ENCODE measurements at regions not wholly inside any gene's neighbourhood (a gene's known extent, or its start where the extent isn't known, plus 50 kb on each side); places are given as distances from the start of the nearest gene placed in this dataset.

DNA sequence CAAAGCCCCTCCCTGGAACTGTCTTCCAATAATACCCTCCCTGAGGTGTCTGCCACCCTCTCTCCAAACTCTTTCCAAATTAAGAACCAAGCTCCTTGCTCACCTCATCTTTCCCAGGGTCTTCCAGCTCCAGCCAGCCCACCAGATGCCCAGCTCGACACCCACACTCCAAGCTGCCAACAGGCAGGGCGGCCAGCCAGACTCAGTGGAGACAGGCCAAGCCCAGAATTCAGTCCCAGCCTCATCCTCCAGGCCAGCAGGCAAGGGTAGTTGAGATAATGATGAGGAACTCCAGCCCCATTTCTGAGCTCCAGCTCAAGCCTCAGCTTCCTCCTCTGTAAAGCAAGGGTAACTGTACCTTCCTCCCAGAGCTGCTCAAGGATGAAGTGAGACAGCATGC is 132.9 kb downstream of the CHST1 start:
- Histone ChIP-seq H3K4me3 (no peak overlapping the region), H3K36me3 (no peaks in the 10 kb centered on the region), H3K27me3 (no peaks in the 10 kb centered on the region), H3K9me3 (no peaks in the 10 kb centered on the region), H3K4me1 (ENCODE audit: insufficient read depth) (no peaks in the 10 kb centered on the region), H3K27ac (no peak overlapping the region)
- no peak for DNase-seq
- WGBS, 3 donors, result 65 to 68% (median 67%) methylated on average over 2 of the region's 2 CpGs
- TF ChIP-seq EP300 (IDR thresholded peaks at IDR 0.05), result no peak
- no peak for TF ChIP-seq POLR2A (IDR thresholded peaks at IDR 0.05)
- TF ChIP-seq, protein P1, sequence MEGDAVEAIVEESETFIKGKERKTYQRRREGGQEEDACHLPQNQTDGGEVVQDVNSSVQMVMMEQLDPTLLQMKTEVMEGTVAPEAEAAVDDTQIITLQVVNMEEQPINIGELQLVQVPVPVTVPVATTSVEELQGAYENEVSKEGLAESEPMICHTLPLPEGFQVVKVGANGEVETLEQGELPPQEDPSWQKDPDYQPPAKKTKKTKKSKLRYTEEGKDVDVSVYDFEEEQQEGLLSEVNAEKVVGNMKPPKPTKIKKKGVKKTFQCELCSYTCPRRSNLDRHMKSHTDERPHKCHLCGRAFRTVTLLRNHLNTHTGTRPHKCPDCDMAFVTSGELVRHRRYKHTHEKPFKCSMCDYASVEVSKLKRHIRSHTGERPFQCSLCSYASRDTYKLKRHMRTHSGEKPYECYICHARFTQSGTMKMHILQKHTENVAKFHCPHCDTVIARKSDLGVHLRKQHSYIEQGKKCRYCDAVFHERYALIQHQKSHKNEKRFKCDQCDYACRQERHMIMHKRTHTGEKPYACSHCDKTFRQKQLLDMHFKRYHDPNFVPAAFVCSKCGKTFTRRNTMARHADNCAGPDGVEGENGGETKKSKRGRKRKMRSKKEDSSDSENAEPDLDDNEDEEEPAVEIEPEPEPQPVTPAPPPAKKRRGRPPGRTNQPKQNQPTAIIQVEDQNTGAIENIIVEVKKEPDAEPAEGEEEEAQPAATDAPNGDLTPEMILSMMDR (IDR thresholded peaks at IDR 0.05), result no peak
- intact Hi-C loops (cut with DNase I), result no loop called here

DNA sequence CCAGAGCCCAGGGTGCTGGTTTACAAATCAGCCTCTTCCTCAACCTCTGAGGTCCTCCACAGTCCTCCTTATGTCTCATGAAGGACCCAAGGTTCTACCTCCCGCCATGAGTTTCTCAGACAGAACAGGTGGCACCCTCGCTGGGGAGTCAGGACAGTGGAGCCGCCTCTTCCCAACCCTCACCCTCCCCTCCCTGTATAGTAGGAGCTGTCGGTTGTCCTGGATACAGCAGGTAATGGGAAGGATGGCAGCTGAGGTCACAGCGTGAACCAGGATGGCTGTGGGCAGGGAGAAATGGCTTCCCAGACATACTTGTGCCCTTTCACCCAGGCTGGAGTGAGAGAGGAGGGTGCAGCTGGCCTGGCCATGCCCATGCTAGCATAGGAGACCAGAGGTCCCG is 134.6 kb downstream of the CHST1 start:
- H3K4me1 ChIP-seq (ENCODE audit: insufficient read depth), result no peaks in the 10 kb centered on the region
- no peak overlapping the region for H3K4me3 ChIP-seq
- no peaks in the 10 kb centered on the region for H3K27me3 ChIP-seq
- no peak for TF ChIP-seq EP300 (IDR thresholded peaks at IDR 0.05)
- TF ChIP-seq, protein P1 (IDR thresholded peaks at IDR 0.05), result no peak
- TF ChIP-seq POLR2A (IDR thresholded peaks at IDR 0.05), result no peak
- H3K27ac ChIP-seq, result no peak overlapping the region
- no peaks in the 10 kb centered on the region for H3K36me3 ChIP-seq
- no peaks in the 10 kb centered on the region for H3K9me3 ChIP-seq
- intact Hi-C loops (cut with DNase I), result no loop called here
- 82 to 92% (median 85%) methylated on average over 6 of the region's 6 CpGs for WGBS, 3 donors
- DNase-seq, result no peak

DNA sequence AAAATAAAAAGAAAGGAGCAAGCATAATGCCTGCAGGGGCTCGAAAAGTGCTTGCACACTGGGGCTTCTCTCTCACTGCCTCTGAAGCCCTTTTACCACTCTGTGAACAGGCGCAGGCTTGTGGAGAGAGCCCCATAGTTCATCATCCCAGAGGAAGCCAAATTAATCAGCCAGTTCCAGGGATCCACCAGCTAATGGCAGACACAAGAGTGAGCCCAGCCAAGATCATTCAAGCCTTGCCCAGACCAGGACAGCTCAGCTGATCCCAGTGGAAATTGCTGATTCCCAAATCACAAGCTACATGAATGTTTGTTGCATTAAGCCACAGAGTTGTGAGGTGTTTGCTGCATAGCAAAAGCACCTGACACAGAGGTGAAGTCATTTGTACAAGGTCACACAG is 135.3 kb downstream of the CHST1 start:
- intact Hi-C loops (cut with DNase I), result no loop called here
- TF ChIP-seq POLR2A (IDR thresholded peaks at IDR 0.05) (no peak), EP300 (IDR thresholded peaks at IDR 0.05) (no peak)
- TF ChIP-seq, protein P1 (IDR thresholded peaks at IDR 0.05), result no peak
- 85 to 98% (median 92%) methylated on average over 2 of the region's 2 CpGs for WGBS, 3 donors
- H3K27me3 ChIP-seq, result no peaks in the 10 kb centered on the region
- H3K36me3 ChIP-seq, result no peaks in the 10 kb centered on the region
- H3K9me3 ChIP-seq, result no peaks in the 10 kb centered on the region
- no peak for DNase-seq
- no peaks in the 10 kb centered on the region for H3K4me1 ChIP-seq (ENCODE audit: insufficient read depth)
- no peak overlapping the region for H3K27ac ChIP-seq
- H3K4me3 ChIP-seq, result no peak overlapping the region

DNA sequence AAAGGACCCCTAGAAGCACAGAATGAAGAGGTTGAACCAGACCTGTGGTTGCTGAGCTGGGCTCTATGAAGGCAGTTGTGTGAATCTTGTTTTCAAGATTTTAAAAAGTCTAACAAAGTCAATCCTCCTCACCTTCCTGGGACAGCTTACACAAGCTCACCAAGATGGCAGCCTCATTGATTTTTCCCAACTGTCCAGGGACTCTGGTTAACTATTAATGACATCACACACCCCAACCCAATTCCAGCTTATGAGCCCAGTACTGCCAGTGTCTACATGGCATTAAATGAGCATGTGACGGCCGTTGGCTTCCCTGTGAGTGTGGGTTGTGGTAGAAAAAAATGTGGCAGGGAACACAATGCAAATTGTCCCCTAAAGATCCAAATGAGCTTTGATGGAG is 137.0 kb downstream of the CHST1 start:
- DNase-seq, result no peak
- no peaks in the 10 kb centered on the region for H3K27me3 ChIP-seq
- no peaks in the 10 kb centered on the region for H3K4me1 ChIP-seq (ENCODE audit: insufficient read depth)
- WGBS, 3 donors, result 89 to 98% (median 90%) methylated on average over 2 of the region's 2 CpGs
- intact Hi-C loops (cut with DNase I), result no loop called here
- no peaks in the 10 kb centered on the region for H3K9me3 ChIP-seq
- no peak overlapping the region for H3K4me3 ChIP-seq
- no peak overlapping the region for H3K27ac ChIP-seq
- no peaks in the 10 kb centered on the region for H3K36me3 ChIP-seq
- TF ChIP-seq, protein P1 (IDR thresholded peaks at IDR 0.05), result no peak
- TF ChIP-seq POLR2A (IDR thresholded peaks at IDR 0.05) (no peak), EP300 (IDR thresholded peaks at IDR 0.05) (no peak)

DNA sequence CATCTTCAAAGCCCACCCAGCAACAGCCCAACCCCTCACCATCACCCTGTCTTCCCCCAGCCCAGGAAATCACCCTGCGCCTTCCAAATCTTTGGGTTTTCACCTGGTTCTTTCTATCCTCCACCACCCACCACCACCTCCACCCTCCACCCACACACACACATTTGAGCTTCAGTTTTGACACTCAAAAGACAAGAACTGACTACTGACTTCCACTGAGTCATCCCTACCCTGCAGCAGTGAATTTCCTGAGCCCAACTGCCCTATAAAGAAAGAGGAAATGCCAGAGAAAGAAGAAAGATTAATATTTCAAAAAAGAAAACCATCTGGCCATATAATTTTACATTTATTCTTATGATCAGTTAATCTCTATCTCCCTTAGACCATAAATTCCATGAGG is 137.5 kb downstream of the CHST1 start:
- Histone ChIP-seq H3K27me3 (no peaks in the 10 kb centered on the region), H3K9me3 (no peaks in the 10 kb centered on the region), H3K36me3 (no peaks in the 10 kb centered on the region), H3K4me3 (no peak overlapping the region), H3K4me1 (ENCODE audit: insufficient read depth) (no peaks in the 10 kb centered on the region), H3K27ac (no peak overlapping the region)
- WGBS, 3 donors, result 90 to 100% (median 95%) methylated on average over 1 of the region's 1 CpG
- TF ChIP-seq, protein P1 (IDR thresholded peaks at IDR 0.05), result no peak
- TF ChIP-seq POLR2A (IDR thresholded peaks at IDR 0.05) (no peak), EP300 (IDR thresholded peaks at IDR 0.05) (no peak)
- DNase-seq, result no peak
- intact Hi-C loops (cut with DNase I), result no loop called here
